PC-9 (cell line): ENCODE measurements at regions not wholly inside any gene's neighbourhood (a gene's known extent, or its start where the extent isn't known, plus 50 kb on each side); places are given as distances from the start of the nearest gene placed in this dataset.

Experiments
- BruUV-seq: library from RNA; stranded (reverse); fragments of 400-500 nt; replicated peaks from 2 replicates; lab custom pipeline; 2021; lab: Mats Ljungman, UMichigan
- CTCF ChIA-PET: fragments of 300-600 bp; sonication (Branson Sonifier 250); formaldehyde crosslinking; loops from one replicate; lab custom pipeline; 2022; ENCODE audit warnings: antibody characterized with exemption; lab: Charles Lee
- POLR2A ChIA-PET: fragments of 300-600 bp; sonication (Branson Sonifier 250); formaldehyde crosslinking; loops from one replicate; lab custom pipeline; 2022; ENCODE audit warnings: antibody characterized with exemption; ENCODE audit not compliant: unreplicated experiment; lab: Charles Lee
- DNase-seq, 2 experiments: peaks; one replicate each; pipeline versions ENCODE4 v3.0.0 to v3.0.0-alpha.2; 2015 to 2022; ENCODE audit warnings: mixed read lengths in 1 of 2
- H2AFZ ChIP-seq: fragments of 200-600 bp; sonication (generic); 2 replicates; pipeline ENCODE4 v1.8.1; 2017; ENCODE audit warnings: antibody characterized with exemption
- H3F3A ChIP-seq: fragments of 200-600 bp; sonication (generic); 2 replicates; pipeline ENCODE4 v1.8.1; 2017; ENCODE audit warnings: antibody characterized with exemption, mild to moderate bottlenecking, low read depth; ENCODE audit not compliant: insufficient read depth
- H3K27ac ChIP-seq: fragments of 200-600 bp; sonication (generic); 2 replicates; pipeline ENCODE4 v1.6.1; 2016; ENCODE audit warnings: mixed run types
- H3K27me3 ChIP-seq: fragments of 200-600 bp; sonication (generic); 2 replicates; pipeline ENCODE4 v1.6.1; 2016; ENCODE audit warnings: low read depth, mixed run types; ENCODE audit not compliant: insufficient read depth
- H3K36me3 ChIP-seq: fragments of 200-600 bp; sonication (generic); 2 replicates; pipeline ENCODE4 v1.6.1; 2016; ENCODE audit warnings: low read depth, mixed run types
- H3K4me1 ChIP-seq: fragments of 200-600 bp; sonication (generic); replicated peaks from 2 replicates; pipeline ENCODE4 v1.6.1; 2016; ENCODE audit warnings: mixed run types; ENCODE audit not compliant: insufficient read depth
- H3K4me2 ChIP-seq: fragments of 200-600 bp; sonication (generic); 2 replicates; pipeline ENCODE4 v1.6.1; 2017; ENCODE audit warnings: mixed run types
- H3K4me3 ChIP-seq: fragments of 200-600 bp; sonication (generic); 2 replicates; pipeline ENCODE4 v1.6.1; 2016; ENCODE audit warnings: mixed run types
- H3K79me2 ChIP-seq: fragments of 200-600 bp; sonication (generic); 2 replicates; pipeline ENCODE4 v1.6.1; 2017; ENCODE audit warnings: low read depth, mixed run types
- H3K9me2 ChIP-seq: fragments of 200-600 bp; sonication (generic); 2 replicates; pipeline ENCODE4 v1.8.1; 2017; ENCODE audit warnings: mild to moderate bottlenecking; ENCODE audit not compliant: insufficient read depth
- H3K9me3 ChIP-seq: fragments of 200-600 bp; sonication (generic); 2 replicates; pipeline ENCODE4 v1.8.1; 2016; ENCODE audit warnings: low read depth; ENCODE audit not compliant: insufficient read depth
- H4K20me1 ChIP-seq: fragments of 200-600 bp; sonication (generic); 2 replicates; pipeline ENCODE4 v1.8.1; 2017; ENCODE audit not compliant: insufficient read depth
- CTCF ChIP-seq: fragments of 200-600 bp; sonication (generic); conservative IDR thresholded peaks from 2 replicates; pipeline ENCODE4 v1.6.1; 2017; ENCODE audit warnings: mixed run types, antibody characterized with exemption, mild to moderate bottlenecking, moderate library complexity
- EZH2 ChIP-seq: fragments of 200-600 bp; sonication (generic); IDR thresholded peaks from 2 replicates; pipeline ENCODE4 v1.8.0; 2017; ENCODE audit warnings: antibody characterized with exemption, low read depth
- intact Hi-C: fragments of 100-400 bp; cut with micrococcal nuclease; formaldehyde crosslinking; loops from one replicate; pipeline ENCODE4 v1.10.0; 2022; ENCODE audit not compliant: unreplicated experiment

GRCh38 chr4:116734178-116734577 is 351.2 kb downstream of the TRAM1L1 start:
- Histone ChIP-seq H3F3A (no peaks in the 10 kb centered on the region), H3K4me1 (no peaks in the 10 kb centered on the region), H2AFZ (no peak overlapping the region), H4K20me1 (no peaks in the 10 kb centered on the region), H3K9me3 (no peaks in the 10 kb centered on the region), H3K4me2 (no peak overlapping the region), H3K27me3 (no peaks in the 10 kb centered on the region), H3K36me3 (no peaks in the 10 kb centered on the region), H3K79me2 (no peaks in the 10 kb centered on the region), H3K4me3 (no peak overlapping the region), H3K9me2 (no peaks in the 10 kb centered on the region), H3K27ac (no peak overlapping the region)
- intact Hi-C loops: no loop called here
- TF ChIP-seq EZH2 (no peak), CTCF (no peak)
- ChIA-PET POLR2A (no interaction called here), CTCF (interaction anchor here (1.0 kb wide), 1 partner anchor 356 kb away, joined by 3 read pairs; no protein-coding TSS in a partner anchor)
- DNase-seq: no peak
- BruUV-seq: no TSS peak

DNA sequence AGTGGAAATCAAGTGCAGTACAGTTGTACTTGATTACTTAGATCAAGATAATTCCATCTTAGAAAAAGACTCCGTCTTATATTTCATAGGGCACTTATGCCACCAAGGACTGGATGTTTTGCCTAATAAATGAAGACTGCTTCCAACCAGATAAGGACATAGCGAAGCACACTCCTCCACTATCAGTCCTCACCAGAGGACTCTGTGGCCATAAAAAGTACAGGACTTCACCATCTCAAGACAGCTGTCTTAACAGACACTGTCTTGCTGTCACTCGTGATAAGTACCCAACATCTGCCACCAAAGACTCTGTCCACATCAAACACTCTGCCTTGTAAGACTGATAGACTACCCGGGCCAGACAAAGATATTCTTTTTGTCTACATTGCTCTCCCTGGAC is 352.0 kb downstream of the TRAM1L1 start:
- no peak overlapping the region for H3K4me2 ChIP-seq
- H3K9me3 ChIP-seq: no peaks in the 10 kb centered on the region
- H3K4me3 ChIP-seq: no peak overlapping the region
- no peaks in the 10 kb centered on the region for H3K9me2 ChIP-seq
- no peak overlapping the region for H3K27ac ChIP-seq
- no peaks in the 10 kb centered on the region for H3F3A ChIP-seq
- DNase-seq: no peak
- H3K27me3 ChIP-seq: no peaks in the 10 kb centered on the region
- H3K36me3 ChIP-seq: no peaks in the 10 kb centered on the region
- H3K79me2 ChIP-seq: no peaks in the 10 kb centered on the region
- no TSS peak for BruUV-seq
- intact Hi-C loops: no loop called here
- no peaks in the 10 kb centered on the region for H3K4me1 ChIP-seq
- no peaks in the 10 kb centered on the region for H4K20me1 ChIP-seq
- TF ChIP-seq CTCF: no peak
- TF ChIP-seq EZH2: no peak
- ChIA-PET POLR2A (no interaction called here), CTCF (no interaction called here)
- H2AFZ ChIP-seq: no peak overlapping the region

GRCh38 chr4:116726523-116726922 is 358.9 kb downstream of the TRAM1L1 start:
- no peak for TF ChIP-seq CTCF
- no peaks in the 10 kb centered on the region for H3K9me2 ChIP-seq

More at GRCh38 chr4:116726523-116726922, 358.9 kb downstream of the TRAM1L1 start:
- Histone ChIP-seq H3K4me2 (no peak overlapping the region), H3F3A (no peaks in the 10 kb centered on the region), H2AFZ (no peak overlapping the region), H3K79me2 (no peaks in the 10 kb centered on the region), H3K36me3 (no peaks in the 10 kb centered on the region), H3K27ac (no peak overlapping the region), H3K4me3 (no peak overlapping the region), H3K4me1 (no peaks in the 10 kb centered on the region), H3K9me3 (no peaks in the 10 kb centered on the region), H3K27me3 (no peaks in the 10 kb centered on the region), H4K20me1 (no peaks in the 10 kb centered on the region)
- ChIA-PET POLR2A (no interaction called here), CTCF (no interaction called here)
- DNase-seq: no peak
- intact Hi-C loops: no loop called here
- BruUV-seq: no TSS peak
